ENCODE measurements at regions not wholly inside any gene's neighbourhood (a gene's known extent, or its start where the extent isn't known, plus 50 kb on each side); places are given as distances from the start of the nearest gene placed in this dataset.

- Histone ChIP-seq H3K27ac (no peak overlapping the region), H3K4me3 (no peak overlapping the region)
Observed at GRCh38 chr3:190728574-190729246, 133.8 kb downstream of the GMNC start.

DNA sequence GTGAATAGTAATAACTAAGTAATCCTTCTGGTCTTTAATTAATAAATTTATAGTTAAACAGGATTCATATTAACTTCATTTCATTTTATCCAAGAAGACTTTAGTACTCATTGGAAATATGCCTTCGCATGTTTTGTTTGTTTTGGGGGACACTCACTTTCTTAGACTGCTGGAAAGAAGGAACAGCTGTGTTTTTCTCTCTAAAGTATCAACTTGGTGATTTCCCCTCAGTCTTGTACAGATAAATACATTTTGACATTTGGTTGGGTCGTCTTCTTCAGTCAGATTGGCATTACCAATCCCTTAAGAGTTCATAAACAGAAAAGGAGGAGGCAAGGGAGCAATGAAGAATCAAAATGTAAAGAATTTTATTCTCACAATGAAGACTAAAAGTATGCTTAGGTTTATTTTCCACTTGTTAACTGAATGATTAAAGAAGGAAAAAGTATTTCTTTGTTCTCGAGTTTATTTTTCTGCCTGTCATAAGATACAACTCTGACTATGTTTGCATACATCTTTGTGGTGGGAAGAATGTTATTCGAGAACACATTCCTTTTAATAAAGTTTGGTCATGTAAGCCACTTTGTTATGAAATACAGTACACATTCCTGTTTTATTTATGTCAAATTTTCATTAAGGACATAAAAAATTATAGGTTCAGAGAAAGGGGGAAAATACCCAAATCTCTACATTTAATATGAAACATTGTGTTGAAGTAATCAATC lies 140.2 kb downstream of the GMNC start:
- Histone ChIP-seq H3K27ac (no peak overlapping the region), H3K4me3 (no peak overlapping the region)

DNA sequence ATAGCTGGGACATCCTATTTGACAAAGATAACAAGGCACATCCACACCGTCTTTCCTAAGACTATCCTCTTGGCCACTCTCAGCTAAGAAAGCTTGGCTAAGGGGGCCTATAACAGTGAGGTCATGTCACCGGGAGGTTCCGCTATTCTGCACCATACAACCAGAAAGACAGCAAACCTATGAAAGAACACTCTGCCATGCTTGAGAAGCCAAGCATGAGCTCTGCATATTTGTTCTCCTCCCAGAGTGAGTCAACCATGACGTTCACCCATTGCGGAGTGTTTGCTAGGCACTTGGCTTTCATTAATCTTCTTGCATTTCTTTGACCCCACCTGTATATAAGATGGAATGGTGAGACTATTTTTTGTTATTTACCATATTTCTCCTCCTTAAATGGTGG lies 141.2 kb downstream of the GMNC start:
- no peak overlapping the region for H3K27ac ChIP-seq

DNA sequence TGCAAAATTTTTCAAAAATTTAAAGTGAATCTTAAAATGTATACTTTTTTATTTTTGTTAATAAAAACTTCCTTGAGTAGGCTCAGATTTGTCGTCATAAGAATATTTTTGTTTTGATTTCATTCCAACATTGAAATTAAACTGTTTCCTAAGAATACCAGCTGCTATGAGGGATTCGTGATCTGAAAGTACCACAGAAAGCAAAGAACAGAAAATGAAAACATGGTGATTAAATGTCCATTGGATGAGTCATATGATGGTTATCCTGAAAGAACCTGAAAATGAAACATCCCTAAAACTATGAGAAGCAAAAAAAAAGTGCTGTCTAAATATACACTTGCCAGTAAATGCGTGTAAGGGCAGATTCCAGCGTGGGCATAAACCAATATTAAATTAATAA lies 143.8 kb downstream of the GMNC start:
- H3K27ac ChIP-seq, result peak overlapping the region in 1 of 21 experiments; percentile 50

More for the DNA sequence above, 141.2 kb downstream of the GMNC start:
- no peak overlapping the region for H3K4me3 ChIP-seq

GRCh38 chr3:190718097-190718496 lies 144.4 kb downstream of the GMNC start:
- Histone ChIP-seq H3K27ac (no peak overlapping the region), H3K4me3 (no peak overlapping the region)

More for the DNA sequence above, 143.8 kb downstream of the GMNC start:
- no peak overlapping the region for H3K4me3 ChIP-seq

GRCh38 chr3:190716961-190717360 lies 145.5 kb downstream of the GMNC start:
- H3K27ac ChIP-seq, result no peak overlapping the region
- H3K4me3 ChIP-seq, result no peak overlapping the region

DNA sequence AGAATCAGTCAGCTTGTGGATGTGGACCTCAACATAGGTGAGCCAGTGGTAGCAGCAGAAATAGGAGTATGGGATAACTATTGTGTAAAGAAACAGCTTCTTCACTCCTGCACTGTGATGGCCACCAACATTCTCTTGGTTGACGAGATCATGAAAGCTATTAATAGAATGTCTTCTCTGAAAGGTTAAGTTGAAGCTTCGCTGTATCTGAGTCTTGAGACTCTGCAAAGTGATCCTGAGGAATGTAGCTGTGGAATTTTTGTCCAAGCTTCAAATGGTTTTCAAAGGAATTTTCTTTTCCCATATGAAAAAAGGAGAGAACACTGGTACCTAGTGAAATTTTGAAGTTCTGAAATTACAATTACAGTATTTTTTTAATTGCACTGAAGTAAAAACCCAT lies 146.3 kb downstream of the GMNC start:
- no peak overlapping the region for H3K27ac ChIP-seq
- H3K4me3 ChIP-seq, result no peak overlapping the region

- Histone ChIP-seq H3K4me3 (no peak overlapping the region), H3K27ac (no peak overlapping the region)
Observed at GRCh38 chr3:190710723-190711122, 151.8 kb downstream of the GMNC start.

- Histone ChIP-seq H3K27ac (no peak overlapping the region), H3K4me3 (no peak overlapping the region)
Observed at GRCh38 chr3:190709351-190709773, 153.1 kb downstream of the GMNC start.

Data from skin epidermis (tissue), 12 donors.